SK-N-SH (cell line): ENCODE measurements at regions not wholly inside any gene's neighbourhood (a gene's known extent, or its start where the extent isn't known, plus 50 kb on each side); places are given as distances from the start of the nearest gene placed in this dataset.

Experiments
- CTCF ChIP-seq: fragments of 200-600 bp; sonication (generic); IDR thresholded peaks from 2 replicates; pipeline ENCODE4 v1.6.1; 2017; ENCODE audit warnings: antibody characterized with exemption, mild to moderate bottlenecking, moderate library complexity
- EP300 ChIP-seq, 2 experiments: IDR thresholded peaks; 2 replicates each; pipeline versions ENCODE4 v1.4.0 to v1.6.1; 2012; ENCODE audit warnings: borderline replicate concordance in 1 of 2, low read depth in 1 of 2, low read length in 1 of 2
- EZH2phosphoT487 ChIP-seq: fragments of 200-600 bp; sonication (generic); IDR thresholded peaks from 2 replicates; pipeline ENCODE4 v1.6.1; 2017; ENCODE audit warnings: low read depth, mixed run types, mild to moderate bottlenecking, antibody characterized with exemption, moderate library complexity, borderline replicate concordance
- FOXJ3 ChIP-seq: sonication (generic); formaldehyde crosslinking; IDR thresholded peaks from 2 replicates; pipeline ENCODE4 v1.5.1; 2020; ENCODE audit warnings: mild to moderate bottlenecking, missing genetic modification reagents
- JUND ChIP-seq: IDR thresholded peaks from 2 replicates; pipeline ENCODE4 v1.4.0; 2012
- PBX3 ChIP-seq: IDR thresholded peaks from 2 replicates; pipeline ENCODE4; 2012
- POLR2AphosphoS5 ChIP-seq: IDR thresholded peaks from 2 replicates; pipeline ENCODE4 v1.6.1; 2012; ENCODE audit warnings: low read depth, low read length
- RAD21 ChIP-seq: IDR thresholded peaks from 2 replicates; pipeline ENCODE4 v1.6.1; 2012; ENCODE audit warnings: mild to moderate bottlenecking, low read length
- RCOR1 ChIP-seq: fragments of 150-350 bp; IDR thresholded peaks from 2 replicates; pipeline ENCODE4 v1.6.1; 2017; ENCODE audit warnings: antibody characterized with exemption, low read length
- RFX5 ChIP-seq: IDR thresholded peaks from 2 replicates; pipeline ENCODE4 v1.6.1; 2012; ENCODE audit warnings: mild to moderate bottlenecking, improper control_type of control experiment, low read length
- TEAD4 ChIP-seq: IDR thresholded peaks from 2 replicates; pipeline ENCODE4 v1.4.0; 2012; ENCODE audit warnings: mild to moderate bottlenecking, borderline replicate concordance; ENCODE audit not compliant: insufficient read depth
- TF ChIP-seq, protein P1 (sequence below): fragments of 150-350 bp; IDR thresholded peaks from 2 replicates; pipeline ENCODE4 v1.6.1; 2017; ENCODE audit warnings: antibody characterized with exemption, low read length, low read depth, borderline replicate concordance
- TF ChIP-seq, protein P2 (sequence below): IDR thresholded peaks from 2 replicates; pipeline ENCODE4 v1.6.1; 2012; ENCODE audit warnings: mild to moderate bottlenecking, low read depth, low read length, moderate library complexity
- TF ChIP-seq, protein P3 (sequence below): IDR thresholded peaks from 2 replicates; pipeline ENCODE4 v1.4.0; 2012; ENCODE audit warnings: low read depth, borderline replicate concordance

- no peak for TF ChIP-seq EP300 (IDR thresholded peaks at IDR 0.05; ENCODE audit: borderline replicate concordance in 1 of 2, low read depth in 1 of 2, low read length in 1 of 2)
- no peak for TF ChIP-seq PBX3
- no peak for TF ChIP-seq CTCF
- TF ChIP-seq RCOR1 = no peak
- TF ChIP-seq, protein P1, sequence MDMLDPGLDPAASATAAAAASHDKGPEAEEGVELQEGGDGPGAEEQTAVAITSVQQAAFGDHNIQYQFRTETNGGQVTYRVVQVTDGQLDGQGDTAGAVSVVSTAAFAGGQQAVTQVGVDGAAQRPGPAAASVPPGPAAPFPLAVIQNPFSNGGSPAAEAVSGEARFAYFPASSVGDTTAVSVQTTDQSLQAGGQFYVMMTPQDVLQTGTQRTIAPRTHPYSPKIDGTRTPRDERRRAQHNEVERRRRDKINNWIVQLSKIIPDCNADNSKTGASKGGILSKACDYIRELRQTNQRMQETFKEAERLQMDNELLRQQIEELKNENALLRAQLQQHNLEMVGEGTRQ = no peak
- no peak for TF ChIP-seq RAD21
- no peak for TF ChIP-seq POLR2AphosphoS5
- TF ChIP-seq RFX5 = no peak
- TF ChIP-seq, protein P2, sequence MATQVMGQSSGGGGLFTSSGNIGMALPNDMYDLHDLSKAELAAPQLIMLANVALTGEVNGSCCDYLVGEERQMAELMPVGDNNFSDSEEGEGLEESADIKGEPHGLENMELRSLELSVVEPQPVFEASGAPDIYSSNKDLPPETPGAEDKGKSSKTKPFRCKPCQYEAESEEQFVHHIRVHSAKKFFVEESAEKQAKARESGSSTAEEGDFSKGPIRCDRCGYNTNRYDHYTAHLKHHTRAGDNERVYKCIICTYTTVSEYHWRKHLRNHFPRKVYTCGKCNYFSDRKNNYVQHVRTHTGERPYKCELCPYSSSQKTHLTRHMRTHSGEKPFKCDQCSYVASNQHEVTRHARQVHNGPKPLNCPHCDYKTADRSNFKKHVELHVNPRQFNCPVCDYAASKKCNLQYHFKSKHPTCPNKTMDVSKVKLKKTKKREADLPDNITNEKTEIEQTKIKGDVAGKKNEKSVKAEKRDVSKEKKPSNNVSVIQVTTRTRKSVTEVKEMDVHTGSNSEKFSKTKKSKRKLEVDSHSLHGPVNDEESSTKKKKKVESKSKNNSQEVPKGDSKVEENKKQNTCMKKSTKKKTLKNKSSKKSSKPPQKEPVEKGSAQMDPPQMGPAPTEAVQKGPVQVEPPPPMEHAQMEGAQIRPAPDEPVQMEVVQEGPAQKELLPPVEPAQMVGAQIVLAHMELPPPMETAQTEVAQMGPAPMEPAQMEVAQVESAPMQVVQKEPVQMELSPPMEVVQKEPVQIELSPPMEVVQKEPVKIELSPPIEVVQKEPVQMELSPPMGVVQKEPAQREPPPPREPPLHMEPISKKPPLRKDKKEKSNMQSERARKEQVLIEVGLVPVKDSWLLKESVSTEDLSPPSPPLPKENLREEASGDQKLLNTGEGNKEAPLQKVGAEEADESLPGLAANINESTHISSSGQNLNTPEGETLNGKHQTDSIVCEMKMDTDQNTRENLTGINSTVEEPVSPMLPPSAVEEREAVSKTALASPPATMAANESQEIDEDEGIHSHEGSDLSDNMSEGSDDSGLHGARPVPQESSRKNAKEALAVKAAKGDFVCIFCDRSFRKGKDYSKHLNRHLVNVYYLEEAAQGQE = no peak
- TF ChIP-seq, protein P3, sequence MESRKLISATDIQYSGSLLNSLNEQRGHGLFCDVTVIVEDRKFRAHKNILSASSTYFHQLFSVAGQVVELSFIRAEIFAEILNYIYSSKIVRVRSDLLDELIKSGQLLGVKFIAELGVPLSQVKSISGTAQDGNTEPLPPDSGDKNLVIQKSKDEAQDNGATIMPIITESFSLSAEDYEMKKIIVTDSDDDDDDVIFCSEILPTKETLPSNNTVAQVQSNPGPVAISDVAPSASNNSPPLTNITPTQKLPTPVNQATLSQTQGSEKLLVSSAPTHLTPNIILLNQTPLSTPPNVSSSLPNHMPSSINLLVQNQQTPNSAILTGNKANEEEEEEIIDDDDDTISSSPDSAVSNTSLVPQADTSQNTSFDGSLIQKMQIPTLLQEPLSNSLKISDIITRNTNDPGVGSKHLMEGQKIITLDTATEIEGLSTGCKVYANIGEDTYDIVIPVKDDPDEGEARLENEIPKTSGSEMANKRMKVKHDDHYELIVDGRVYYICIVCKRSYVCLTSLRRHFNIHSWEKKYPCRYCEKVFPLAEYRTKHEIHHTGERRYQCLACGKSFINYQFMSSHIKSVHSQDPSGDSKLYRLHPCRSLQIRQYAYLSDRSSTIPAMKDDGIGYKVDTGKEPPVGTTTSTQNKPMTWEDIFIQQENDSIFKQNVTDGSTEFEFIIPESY = no peak
- TF ChIP-seq FOXJ3 (CRISPR knock-in tag) = no peak
- TF ChIP-seq EZH2phosphoT487 = no peak
- no peak for TF ChIP-seq TEAD4
- no peak for TF ChIP-seq JUND
Observed at GRCh38 chr11:129613071-129613470, 202.6 kb upstream of the TMEM45B start.
